Suprapubic skin (tissue), 4 donors: ENCODE measurements at regions not wholly inside any gene's neighbourhood (a gene's known extent, or its start where the extent isn't known, plus 50 kb on each side); places are given as distances from the start of the nearest gene placed in this dataset.

Experiments used
- DNase-seq, 2 donors: peaks; one replicate each; pipeline ENCODE4 v3.0.0-alpha.2; 2019; ENCODE audit warnings: low spot score in 2 of 2
- H3K27ac ChIP-seq: fragments of 200-600 bp; sonication (generic); one replicate; pipeline ENCODE4 v1.5.1; 2019
- H3K27me3 ChIP-seq: fragments of 200-600 bp; sonication (generic); one replicate; pipeline ENCODE4 v1.5.1; 2019
- H3K36me3 ChIP-seq: fragments of 200-600 bp; sonication (generic); one replicate; pipeline ENCODE4 v1.5.1; 2019
- H3K4me1 ChIP-seq: fragments of 200-600 bp; sonication (generic); one replicate; pipeline ENCODE4 v1.5.1; 2019
- H3K4me3 ChIP-seq: fragments of 200-600 bp; sonication (generic); one replicate; pipeline ENCODE4 v1.5.1; 2019; ENCODE audit warnings: mild to moderate bottlenecking
- H3K9me3 ChIP-seq: fragments of 200-600 bp; sonication (generic); one replicate; pipeline ENCODE4 v1.5.1; 2019
- CTCF ChIP-seq, 2 donors: fragments of 200-600 bp in 1 of 2; fragments of 450-650 bp in 1 of 2; sonication (generic) in 1 of 2; IDR thresholded peaks; one replicate each; pipeline ENCODE4 v1.5.1; 2016 to 2019; ENCODE audit warnings: antibody characterized with exemption in 2 of 2, mild to moderate bottlenecking in 1 of 2, moderate library complexity in 1 of 2
- EP300 ChIP-seq: sonication (generic); formaldehyde crosslinking; IDR thresholded peaks from one replicate; pipeline ENCODE4 v1.6.1; 2017; ENCODE audit warnings: antibody characterized with exemption
- POLR2A ChIP-seq, 2 donors: fragments of 450-650 bp; IDR thresholded peaks; one replicate each; pipeline ENCODE4 v1.6.1; 2017; ENCODE audit warnings: antibody characterized with exemption in 2 of 2, mild to moderate bottlenecking in 2 of 2, moderate library complexity in 2 of 2
- POLR2AphosphoS5 ChIP-seq, 3 donors: sonication (generic); formaldehyde crosslinking; IDR thresholded peaks; one replicate each; pipeline ENCODE4 v1.6.1; 2017; ENCODE audit warnings: antibody characterized with exemption in 3 of 3
- WGBS: methylation state at CpG from one replicate; pipeline ENCODE4 v1.1.5; 2018; 5-methylcytosine and 5-hydroxymethylcytosine counted together

- Histone ChIP-seq H3K36me3 (no peaks in the 10 kb centered on the region), H3K27me3 (no peaks in the 10 kb centered on the region), H3K9me3 (peaks cover 12% of the 10 kb centered on the region), H3K4me3 (no peak overlapping the region), H3K27ac (no peak overlapping the region), H3K4me1 (no peaks in the 10 kb centered on the region)
- no peak for DNase-seq
- TF ChIP-seq CTCF (IDR thresholded peaks at IDR 0.05) = no peak
- no peak for TF ChIP-seq POLR2A (IDR thresholded peaks at IDR 0.05)
- TF ChIP-seq POLR2AphosphoS5 (IDR thresholded peaks at IDR 0.05) = no peak
- TF ChIP-seq EP300 = no peak
- WGBS = 45% methylated on average over 4 of the region's 4 CpGs
These were observed 696.9 kb upstream of the GYPC start for GRCh38 chr2:125959047-125959446.

- H3K27me3 ChIP-seq = no peaks in the 10 kb centered on the region
- no peak for TF ChIP-seq POLR2A (IDR thresholded peaks at IDR 0.05)
- TF ChIP-seq CTCF (IDR thresholded peaks at IDR 0.05) = no peak
- no peak for TF ChIP-seq POLR2AphosphoS5 (IDR thresholded peaks at IDR 0.05)
- TF ChIP-seq EP300 = no peak
These were observed 694.2 kb upstream of the GYPC start for GRCh38 chr2:125961739-125962138.

GRCh38 chr2:125979886-125980285, 676.1 kb upstream of the GYPC start:
- no peaks in the 10 kb centered on the region for H3K4me1 ChIP-seq
- TF ChIP-seq POLR2A (IDR thresholded peaks at IDR 0.05) = no peak
- no peak for TF ChIP-seq POLR2AphosphoS5 (IDR thresholded peaks at IDR 0.05)
- no peak for TF ChIP-seq EP300
- no peak for TF ChIP-seq CTCF (IDR thresholded peaks at IDR 0.05)
- no peak for DNase-seq
- H3K27me3 ChIP-seq = no peaks in the 10 kb centered on the region
- WGBS = 33% methylated on average over 2 of the region's 2 CpGs
- no peaks in the 10 kb centered on the region for H3K36me3 ChIP-seq
- no peak overlapping the region for H3K27ac ChIP-seq
- H3K9me3 ChIP-seq = no peaks in the 10 kb centered on the region
- H3K4me3 ChIP-seq = no peak overlapping the region

More at GRCh38 chr2:125961739-125962138, 694.2 kb upstream of the GYPC start:
- Histone ChIP-seq H3K4me3 (no peak overlapping the region), H3K4me1 (no peaks in the 10 kb centered on the region), H3K9me3 (peaks cover 7% of the 10 kb centered on the region), H3K36me3 (no peaks in the 10 kb centered on the region), H3K27ac (no peak overlapping the region)
- no peak for DNase-seq
- 65% methylated on average over 1 of the region's 1 CpG for WGBS

GRCh38 chr2:125983364-125983763, 672.6 kb upstream of the GYPC start:
- no peak overlapping the region for H3K27ac ChIP-seq
- no peak overlapping the region for H3K4me3 ChIP-seq
- H3K4me1 ChIP-seq = no peaks in the 10 kb centered on the region
- 50% methylated on average over 5 of the region's 5 CpGs for WGBS
- no peak for DNase-seq
- no peaks in the 10 kb centered on the region for H3K36me3 ChIP-seq
- H3K27me3 ChIP-seq = no peaks in the 10 kb centered on the region
- TF ChIP-seq EP300 = no peak
- TF ChIP-seq CTCF (IDR thresholded peaks at IDR 0.05) = no peak
- TF ChIP-seq POLR2AphosphoS5 (IDR thresholded peaks at IDR 0.05) = no peak
- no peak for TF ChIP-seq POLR2A (IDR thresholded peaks at IDR 0.05)
- no peaks in the 10 kb centered on the region for H3K9me3 ChIP-seq

- no peaks in the 10 kb centered on the region for H3K4me1 ChIP-seq
- H3K9me3 ChIP-seq = no peaks in the 10 kb centered on the region
- no peak for DNase-seq
- H3K36me3 ChIP-seq = no peaks in the 10 kb centered on the region
- H3K27me3 ChIP-seq = no peaks in the 10 kb centered on the region
- no peak overlapping the region for H3K4me3 ChIP-seq
- H3K27ac ChIP-seq = no peak overlapping the region
- TF ChIP-seq POLR2AphosphoS5 (IDR thresholded peaks at IDR 0.05) (no peak), CTCF (IDR thresholded peaks at IDR 0.05) (no peak), POLR2A (IDR thresholded peaks at IDR 0.05) (no peak), EP300 (no peak)
These were observed 626.6 kb upstream of the GYPC start for GRCh38 chr2:126029316-126029715.
